LHCN-M2 (cell line): ENCODE measurements at regions not wholly inside any gene's neighbourhood (a gene's known extent, or its start where the extent isn't known, plus 50 kb on each side); places are given as distances from the start of the nearest gene placed in this dataset.
A peak's percentile ranks its signal among the peaks of the same experiment; 100 is the strongest.

Experiments used
- DNase-seq: peaks from one replicate; pipeline ENCODE4 v3.0.0-alpha.2; 2012; ENCODE audit warnings: low read depth

DNA sequence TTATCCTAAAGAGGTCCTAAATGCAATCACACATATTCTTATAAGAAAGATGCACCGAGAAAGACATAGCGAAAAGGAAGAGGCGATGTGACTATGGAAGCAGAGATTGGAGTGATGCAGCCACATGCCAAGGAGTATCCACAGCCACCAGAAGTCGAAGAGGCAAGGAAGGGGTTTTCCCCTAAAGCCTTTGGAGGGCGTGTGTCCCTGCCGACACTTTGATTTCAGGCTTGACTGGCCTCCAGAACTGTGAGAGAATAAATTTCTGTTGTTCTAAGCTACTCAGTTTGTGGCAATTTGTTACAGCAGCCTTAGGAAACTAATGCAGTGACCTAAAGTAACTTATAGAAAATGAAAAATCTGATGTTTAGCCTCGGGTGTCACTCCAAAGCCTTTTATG, 179.5 kb upstream of the CITED2 start:
- DNase-seq, result no peak

DNA sequence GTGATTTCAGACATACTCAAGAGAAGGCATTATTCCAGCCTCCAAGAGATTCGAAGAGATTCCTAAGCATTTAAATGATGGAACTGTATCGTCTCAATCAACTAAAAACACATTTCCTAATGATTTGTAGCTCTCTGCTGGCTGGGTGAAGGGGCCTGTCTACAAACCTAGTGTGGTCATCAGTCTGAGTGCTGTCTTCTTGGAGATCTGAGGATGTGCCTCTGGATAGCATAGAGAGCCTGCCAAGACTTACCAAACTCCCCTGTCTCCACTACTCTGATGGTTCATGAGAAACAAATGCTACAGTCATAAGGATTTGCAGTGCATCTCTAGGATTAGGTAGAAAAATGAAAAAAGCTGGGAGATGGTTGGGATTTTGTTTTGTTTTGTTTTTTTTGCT, 176.9 kb upstream of the CITED2 start:
- no peak for DNase-seq

DNA sequence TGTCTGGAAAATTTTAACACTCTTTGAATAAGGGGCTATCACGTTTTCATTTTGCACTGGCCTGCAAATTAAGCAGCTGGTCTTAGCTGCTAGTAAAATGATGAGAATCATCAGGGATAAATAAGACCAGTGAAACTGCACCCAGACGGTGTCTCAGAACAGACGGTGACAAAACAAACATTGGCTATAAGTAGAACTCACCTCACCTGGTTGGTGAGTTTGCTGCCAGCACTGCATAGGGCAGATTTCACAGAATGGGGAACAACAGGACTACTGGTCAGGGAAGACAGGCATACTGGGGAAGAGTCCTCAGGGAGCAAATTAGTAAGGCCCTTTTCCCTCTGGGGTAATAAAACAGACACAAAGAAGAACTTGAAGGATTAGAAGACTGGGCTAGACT, 175.9 kb upstream of the CITED2 start:
- DNase-seq, result no peak

DNA sequence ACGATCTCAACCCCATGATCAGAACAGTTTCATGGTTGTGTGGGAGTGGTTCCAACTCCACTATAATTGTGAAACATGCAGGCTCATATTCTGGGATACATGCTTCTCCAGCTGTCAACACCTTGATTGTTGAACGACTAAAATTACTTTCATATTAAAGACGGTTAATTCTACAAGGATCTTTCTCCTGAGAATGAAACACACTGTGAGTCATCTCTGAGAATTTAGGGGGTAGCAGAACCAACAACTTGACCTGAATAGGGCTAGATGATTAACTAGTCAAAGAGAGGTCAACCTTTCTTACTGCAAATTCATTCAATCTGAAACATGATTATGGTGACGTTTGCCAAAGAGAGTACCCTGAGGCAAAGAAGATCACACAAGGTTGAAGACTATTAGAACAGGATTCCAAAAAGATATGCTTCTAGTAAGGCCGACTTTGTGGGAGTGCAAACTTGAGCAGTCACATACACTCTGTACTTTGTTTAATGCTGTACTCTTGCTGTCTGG, 175.2 kb upstream of the CITED2 start:
- no peak for DNase-seq

DNA sequence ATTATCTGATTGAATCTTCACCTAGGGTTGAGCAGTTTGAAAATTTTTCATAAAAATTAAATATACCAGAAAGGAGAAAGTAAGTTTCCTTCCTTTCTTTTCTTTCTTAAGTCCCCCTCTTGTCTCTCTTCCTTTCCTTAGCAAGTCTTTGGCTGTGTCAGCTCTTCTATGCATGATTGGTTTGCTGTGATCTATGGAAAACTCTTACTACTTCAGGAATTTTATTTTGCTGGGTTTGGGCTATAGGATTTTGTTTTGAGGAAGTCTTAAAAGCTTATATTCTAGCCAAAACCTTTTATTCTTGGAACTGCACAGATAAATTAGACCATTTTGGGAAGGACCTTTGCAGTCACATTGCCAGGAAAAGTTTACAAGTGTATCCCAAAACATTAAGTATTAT, 173.4 kb upstream of the CITED2 start:
- no peak for DNase-seq

DNA sequence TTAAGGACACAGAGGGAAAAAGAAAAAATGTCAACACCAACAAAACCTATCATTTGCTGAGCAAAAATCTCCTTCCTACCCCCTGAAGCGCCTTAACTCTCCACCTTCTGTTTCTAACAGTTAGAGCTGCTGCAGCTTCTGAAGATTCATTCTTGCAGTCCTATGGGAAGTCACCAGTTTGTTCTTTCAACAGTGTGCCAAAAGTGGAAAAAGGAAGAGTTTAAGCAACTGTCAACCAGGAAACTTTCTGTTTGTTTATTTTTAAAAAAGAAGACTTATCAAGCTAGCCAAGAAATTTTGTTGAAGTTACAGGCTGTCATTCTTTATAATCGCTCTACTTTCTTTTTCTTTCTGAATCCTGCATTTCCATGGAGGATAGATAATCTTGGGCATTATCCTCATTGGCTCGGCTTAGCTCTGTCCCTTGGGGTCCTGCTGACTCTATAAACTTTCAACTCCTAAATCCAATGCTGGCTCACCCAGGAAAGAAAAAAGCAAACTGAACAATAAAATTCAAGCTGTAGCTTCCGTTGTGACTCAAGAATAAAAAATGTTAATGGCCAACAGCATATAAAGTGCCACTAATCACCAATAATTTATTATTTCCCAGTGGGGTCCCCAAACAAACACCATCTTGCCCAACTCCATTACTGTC, 172.8 kb upstream of the CITED2 start:
- DNase-seq, result peak; percentile 73

DNA sequence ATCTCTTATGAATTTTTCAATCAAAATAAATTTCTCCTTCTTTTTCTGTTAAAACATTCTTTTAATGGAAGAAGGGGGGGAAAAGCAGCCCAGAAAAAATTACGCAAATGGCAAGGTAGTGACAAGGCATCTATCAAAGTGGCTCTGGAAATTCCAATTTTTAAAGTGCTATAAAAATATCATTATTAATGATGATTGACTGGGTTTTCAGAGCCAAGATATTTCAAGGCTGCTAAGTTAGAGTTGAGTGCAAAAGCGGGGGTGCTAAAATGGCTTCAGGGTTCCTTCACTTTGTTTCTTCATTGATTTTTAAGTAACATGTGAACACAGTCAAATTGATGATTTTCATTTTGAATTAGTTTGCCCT, 171.6 kb upstream of the CITED2 start:
- DNase-seq, result no peak

DNA sequence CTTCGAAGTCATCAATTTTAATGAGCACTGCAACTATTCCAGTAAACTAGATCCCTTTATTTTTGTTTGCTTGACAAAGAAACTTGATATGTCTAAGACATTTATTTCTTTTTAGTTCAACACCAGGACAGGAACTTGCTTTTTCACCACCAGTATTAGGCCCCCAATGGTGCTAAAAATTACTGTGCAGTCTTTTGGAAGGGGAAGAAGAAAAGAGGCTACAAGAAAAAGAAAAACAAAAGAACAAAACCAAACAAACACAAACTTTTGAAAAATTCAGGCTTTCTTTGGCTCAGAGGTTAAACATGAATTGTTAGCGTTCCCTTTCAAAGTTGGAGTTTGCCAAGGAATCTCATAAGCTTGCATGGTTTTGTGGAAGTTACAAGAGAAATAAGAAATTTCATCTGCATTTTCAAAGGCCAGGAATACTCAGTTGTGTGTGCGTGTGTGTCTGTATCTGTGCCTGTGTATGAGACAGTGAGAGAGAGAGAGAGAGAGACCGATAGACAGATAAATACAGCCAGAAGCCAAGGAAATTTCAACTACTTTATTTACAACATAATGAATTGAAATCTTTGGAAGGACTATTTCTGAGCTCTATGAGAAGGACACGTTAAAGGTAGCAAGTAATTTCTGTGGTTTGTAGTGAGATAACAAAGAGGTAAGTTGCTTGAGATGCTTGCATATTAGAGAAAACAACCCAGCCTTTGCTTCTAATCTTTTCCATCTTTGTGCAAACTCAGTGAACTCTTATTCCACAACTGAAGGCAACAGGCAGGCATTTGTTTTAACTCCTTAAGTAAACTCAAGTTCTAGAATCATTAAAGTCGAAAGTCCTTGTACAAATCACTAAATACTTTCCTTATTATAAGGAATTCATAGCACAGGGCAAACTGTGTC, 171.0 kb upstream of the CITED2 start:
- DNase-seq, result peak; percentile 25

DNA sequence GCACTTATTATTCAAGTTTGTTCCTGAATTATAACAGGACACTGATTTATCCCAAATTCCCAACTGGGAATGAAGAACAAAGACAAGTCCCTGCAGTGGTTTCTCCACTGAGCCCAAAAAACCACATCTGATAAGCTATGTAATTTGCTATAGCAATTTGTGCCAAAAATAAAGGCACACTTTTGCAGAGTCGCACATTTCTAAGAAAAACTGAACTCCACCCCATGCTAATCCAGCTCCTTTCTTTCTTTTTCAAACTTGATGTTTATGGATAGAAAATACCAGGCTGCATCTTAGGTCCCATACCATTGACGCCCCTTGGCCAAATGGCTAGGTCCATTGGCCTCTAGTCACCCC, 170.2 kb upstream of the CITED2 start:
- no peak for DNase-seq

DNA sequence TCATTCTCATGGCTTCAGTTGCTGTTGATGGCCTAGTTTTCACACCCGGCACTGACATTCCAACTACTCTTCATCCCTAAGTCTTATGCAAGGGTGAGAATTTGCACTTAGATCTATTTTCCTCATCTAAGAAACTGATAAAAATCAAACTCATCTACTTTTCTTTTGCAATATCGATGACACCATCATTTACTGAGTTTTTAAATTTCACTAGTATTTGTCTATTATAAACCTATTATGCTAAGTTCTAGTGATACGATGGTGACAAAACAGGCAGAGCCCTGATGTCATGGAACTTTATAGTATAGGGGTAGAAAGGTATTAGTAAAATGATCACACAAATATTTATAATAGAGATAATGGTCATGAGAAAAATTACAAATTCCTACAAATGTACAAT, 167.9 kb upstream of the CITED2 start:
- DNase-seq, result no peak

DNA sequence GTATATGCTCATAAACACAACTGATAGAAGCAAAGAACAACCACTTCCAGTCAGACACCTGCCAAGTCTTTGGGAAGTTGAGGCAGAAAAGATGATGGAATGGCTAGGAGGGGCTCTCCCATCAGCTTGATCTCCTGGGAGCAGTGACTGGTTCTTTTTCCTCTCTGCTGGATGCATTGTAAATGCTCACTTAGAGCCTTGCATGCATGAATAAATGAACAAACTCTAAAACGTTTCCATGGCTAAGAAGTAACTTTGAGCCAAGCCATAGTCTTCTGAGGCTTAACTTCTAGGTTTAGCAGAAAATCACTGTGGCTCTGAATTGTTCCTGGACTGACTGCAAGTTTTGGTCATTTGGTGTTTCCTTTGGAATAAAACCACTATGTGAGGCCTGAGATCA, 166.4 kb upstream of the CITED2 start:
- no peak for DNase-seq

DNA sequence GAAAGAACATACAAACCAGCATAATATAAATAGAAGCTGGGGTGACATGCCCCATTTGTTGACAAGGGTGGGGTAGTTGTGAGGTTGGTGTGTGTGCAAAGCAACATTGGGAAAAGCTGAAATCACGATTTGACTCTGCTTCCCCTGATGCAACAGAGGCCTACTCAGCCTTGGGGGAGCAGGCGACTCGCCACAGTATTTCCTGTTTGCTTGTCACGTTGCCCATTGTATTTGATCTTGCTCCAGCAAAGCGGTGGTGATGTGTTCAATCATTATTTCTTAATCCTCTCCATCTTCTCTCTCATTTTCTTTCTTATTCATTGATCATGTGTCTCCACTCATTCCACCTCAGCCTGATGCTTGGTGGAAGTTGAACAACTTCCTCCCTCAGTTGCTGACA, 165.8 kb upstream of the CITED2 start:
- DNase-seq, result peak; percentile 80

DNA sequence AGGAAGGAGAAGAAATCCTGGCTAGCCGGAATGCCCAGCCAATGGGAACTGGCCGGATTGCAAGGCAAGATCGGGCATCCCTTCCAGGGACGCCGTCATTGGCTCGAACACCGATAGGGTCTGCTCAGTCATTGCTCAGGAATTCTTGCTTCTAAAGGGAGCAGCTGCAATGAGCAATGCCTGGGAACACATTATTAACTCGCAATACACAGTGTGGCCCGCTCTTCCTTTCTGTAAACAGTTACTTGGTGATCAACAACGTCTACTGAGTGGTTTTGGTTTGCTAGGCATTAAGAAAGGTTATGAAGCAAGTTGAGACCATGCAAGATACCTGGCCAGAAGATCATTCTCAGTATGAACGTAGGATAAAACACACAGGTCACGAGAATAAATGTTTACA, 165.4 kb upstream of the CITED2 start:
- peak; percentile 99 for DNase-seq

DNA sequence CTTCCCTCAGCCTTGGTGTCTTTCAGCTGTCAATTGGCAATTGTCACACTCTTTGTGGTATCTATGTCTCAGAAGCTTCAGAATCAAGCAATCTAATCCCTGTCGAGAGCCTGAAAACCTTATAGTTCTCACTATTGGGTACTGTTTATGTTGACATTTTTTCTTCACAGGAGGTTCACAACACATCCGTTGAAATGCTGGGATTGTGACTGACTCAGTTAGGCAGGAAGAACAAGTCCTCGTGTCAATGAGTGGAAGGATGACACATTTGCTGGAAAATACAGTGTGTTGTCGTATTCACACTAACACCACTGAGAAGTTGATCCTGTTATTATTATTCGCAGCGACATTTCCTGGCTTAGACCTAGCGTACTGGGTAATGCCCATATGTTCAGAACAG, 163.9 kb upstream of the CITED2 start:
- no peak for DNase-seq

DNA sequence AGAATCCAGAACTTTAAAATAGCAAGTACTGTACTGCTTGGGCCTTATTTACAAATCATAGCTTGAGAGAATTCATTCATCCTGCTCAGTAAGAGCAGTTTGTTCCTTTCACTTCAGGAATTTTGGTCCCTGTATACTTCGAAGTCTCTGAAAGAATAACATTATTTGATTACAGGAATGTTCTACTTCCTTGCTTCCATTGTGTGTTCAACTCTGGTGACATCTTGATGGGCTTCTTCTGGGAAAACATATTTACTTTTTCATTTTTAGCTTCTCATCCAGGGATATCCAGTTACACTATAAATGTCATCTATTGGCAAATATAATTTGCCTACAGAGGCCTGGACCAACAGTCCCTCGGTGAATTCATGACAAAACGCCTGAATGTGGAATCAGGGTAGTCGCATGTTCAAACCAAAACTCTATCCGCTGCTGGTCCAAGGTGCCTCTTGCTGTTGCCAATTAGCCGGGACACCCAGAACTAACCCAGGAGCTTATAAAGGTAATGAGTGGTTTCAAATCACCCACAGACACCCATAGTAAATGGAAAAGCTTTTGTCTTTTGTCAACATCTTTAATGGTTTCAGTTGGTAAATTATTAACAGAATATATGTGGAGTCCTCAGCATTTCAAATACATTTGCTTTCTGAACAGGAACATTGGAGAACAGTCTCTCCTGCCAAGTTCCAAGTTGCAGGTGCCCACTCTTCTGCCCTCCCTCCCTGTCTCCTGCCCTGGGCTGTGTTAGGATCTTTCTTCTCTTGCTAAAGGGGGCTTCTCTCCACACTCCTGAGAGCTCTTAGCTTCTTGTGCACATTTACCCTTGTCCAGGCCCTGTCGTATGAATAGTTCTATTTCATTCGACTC, 162.5 kb upstream of the CITED2 start:
- no peak for DNase-seq

DNA sequence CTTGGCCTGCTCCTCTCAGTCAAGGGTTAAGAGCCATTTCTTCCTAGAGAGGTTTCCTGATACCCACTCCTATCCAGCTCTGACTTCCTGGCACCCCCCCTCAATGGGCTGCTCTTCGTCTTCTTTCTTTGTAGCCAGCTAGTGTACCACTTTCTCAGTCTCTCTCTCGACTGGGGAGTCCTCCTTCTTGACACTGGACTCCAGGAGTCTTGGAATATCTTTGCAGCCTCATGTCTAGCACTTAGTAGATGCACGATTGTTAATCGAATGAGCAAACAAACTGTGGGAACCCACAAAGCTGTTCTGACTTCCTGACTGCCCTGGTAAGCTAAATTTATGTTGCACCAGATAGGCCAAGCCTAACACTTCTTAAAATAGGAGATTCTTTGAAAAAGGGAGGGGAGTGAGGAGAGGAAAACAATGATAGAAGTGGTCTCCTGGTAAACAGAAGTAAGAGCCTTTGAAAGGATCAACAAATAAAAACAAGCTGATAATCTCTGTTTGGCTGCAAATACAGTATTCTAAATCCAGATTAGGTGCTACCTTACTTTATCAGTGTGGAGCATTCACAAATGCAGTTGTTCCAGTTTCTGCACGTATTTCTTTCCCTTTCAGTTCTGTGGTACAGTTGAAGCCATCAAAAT, 160.1 kb upstream of the CITED2 start:
- DNase-seq, result no peak

DNA sequence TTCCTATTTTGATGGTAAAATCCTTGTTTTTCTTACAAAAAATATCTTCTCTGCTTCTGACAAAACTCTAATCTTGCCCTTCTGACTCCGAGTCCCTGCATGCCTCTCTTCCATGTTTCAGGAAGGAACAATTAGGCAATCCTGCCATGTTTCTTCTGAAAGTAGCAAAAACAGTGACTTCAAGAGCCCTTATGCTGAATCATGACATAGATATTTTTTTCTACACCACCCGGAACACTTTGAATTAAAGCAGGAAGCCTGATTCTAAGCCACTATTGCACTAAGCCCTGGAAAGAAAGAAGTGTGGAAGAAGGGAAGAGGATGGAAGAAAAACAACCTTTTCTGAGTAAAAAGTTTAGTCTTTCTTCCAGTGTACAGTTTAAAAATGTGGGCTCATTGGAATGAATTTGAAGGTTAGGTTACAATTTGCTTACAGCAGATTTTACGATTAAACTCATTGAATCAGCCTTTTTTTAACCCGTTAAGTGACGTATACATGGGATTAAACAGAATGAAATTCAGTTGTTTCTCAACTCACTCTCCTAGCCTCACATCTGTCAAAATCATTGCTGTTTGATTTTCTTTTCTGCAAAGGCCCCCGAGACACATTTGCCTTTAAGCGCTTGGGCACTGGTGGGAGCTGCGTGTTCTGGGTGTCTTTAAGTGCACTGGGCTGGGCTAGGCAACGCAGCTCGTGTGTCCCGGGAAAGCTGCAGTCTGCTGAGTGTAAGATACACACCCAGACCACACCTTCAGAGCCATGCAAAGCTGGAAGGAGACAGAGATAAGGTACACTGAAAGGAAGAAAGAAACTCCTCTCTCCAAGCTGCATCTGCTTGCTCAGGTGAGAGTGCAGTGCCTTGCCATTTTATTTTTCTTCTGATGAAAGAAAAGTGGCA, 159.4 kb upstream of the CITED2 start:
- peak; percentile 86 for DNase-seq

DNA sequence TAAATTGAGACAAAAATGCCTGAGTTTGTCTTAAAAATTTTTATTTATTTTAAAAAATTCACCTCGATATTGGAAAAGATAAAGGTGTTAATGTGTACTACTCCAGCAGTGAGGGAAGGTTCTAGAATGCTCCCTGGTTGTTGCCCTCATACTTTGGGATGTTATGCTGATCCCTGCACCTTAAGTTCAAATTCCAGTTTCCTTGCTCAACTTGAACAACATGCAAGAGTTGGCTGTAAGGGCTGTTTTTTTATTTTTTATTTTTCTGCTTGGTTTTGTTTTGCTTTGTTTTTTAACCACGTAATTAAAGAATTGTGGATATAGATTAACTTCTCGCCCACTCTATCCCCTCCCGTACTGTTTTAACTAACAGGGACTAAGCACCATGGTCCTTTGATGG, 158.7 kb upstream of the CITED2 start:
- DNase-seq, result no peak

DNA sequence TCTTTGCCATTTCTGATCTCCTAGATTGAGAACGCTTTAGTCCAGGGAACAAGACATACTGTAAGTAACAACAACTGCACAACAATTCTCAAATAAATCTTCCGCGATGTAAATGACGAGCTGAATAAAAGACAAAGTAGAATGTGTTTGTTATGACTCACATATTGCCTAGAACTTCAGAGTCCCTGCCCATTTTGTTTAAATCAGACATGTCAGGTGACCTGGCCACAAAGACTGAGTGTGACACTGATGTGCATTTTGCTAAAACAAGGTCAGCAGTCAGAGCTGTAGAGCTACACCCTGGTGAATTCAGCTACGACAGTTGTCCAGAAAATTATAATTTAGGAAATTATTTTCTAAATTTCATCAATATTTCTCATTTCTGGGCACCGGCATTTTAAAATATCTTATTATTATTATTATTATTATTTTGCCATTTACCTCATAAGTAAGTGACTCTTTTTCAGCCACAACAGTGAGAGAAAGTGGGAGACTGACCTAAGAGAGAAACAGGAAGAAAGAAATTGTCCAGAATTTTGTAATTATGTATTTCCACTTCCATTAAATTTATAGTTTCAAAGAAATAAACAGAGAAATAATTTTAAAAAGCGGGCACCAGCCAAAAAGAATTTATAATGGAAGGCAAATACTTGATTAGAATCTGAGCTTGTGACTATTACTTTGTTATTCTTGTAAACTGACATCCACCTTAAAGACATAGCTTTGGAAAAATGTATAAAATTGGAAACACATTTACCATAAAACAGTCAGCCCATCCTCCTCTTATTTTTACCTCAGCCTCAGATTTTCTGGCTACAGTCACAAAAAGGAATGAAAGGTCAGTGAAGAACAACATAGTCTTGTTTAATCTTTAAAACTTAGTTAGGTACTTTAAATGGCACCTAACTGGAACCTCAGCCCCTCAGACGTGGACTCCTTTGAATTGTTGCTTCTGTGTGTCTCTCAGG, 157.0 kb upstream of the CITED2 start:
- no peak for DNase-seq
